Esophagus squamous epithelium (tissue), 4 donors: ENCODE measurements at regions not wholly inside any gene's neighbourhood (a gene's known extent, or its start where the extent isn't known, plus 50 kb on each side); places are given as distances from the start of the nearest gene placed in this dataset.

Source experiments
- CTCF ChIP-seq, 6 experiments: fragments of 450-650 bp in 4 of 6; fragments of 200-600 bp in 2 of 6; sonication (generic) in 2 of 6; IDR thresholded peaks; one replicate each; pipeline ENCODE4 v1.5.1; 2016 to 2019; ENCODE audit warnings: antibody characterized with exemption in 6 of 6, mild to moderate bottlenecking in 4 of 6, moderate library complexity in 4 of 6
- POLR2A ChIP-seq, 4 donors: fragments of 450-650 bp; IDR thresholded peaks; one replicate each; pipeline ENCODE4 v1.6.1; 2017; ENCODE audit warnings: antibody characterized with exemption in 4 of 4, mild to moderate bottlenecking in 4 of 4, moderate library complexity in 3 of 4

- TF ChIP-seq POLR2A (IDR thresholded peaks at IDR 0.05) (no peak), CTCF (IDR thresholded peaks at IDR 0.05) (no peak)
Measured at GRCh38 chr6:84625506-84625905, 138.9 kb downstream of the TBX18 start.
